ENCODE measurements at regions not wholly inside any gene's neighbourhood (a gene's known extent, or its start where the extent isn't known, plus 50 kb on each side); places are given as distances from the start of the nearest gene placed in this dataset.

DNA sequence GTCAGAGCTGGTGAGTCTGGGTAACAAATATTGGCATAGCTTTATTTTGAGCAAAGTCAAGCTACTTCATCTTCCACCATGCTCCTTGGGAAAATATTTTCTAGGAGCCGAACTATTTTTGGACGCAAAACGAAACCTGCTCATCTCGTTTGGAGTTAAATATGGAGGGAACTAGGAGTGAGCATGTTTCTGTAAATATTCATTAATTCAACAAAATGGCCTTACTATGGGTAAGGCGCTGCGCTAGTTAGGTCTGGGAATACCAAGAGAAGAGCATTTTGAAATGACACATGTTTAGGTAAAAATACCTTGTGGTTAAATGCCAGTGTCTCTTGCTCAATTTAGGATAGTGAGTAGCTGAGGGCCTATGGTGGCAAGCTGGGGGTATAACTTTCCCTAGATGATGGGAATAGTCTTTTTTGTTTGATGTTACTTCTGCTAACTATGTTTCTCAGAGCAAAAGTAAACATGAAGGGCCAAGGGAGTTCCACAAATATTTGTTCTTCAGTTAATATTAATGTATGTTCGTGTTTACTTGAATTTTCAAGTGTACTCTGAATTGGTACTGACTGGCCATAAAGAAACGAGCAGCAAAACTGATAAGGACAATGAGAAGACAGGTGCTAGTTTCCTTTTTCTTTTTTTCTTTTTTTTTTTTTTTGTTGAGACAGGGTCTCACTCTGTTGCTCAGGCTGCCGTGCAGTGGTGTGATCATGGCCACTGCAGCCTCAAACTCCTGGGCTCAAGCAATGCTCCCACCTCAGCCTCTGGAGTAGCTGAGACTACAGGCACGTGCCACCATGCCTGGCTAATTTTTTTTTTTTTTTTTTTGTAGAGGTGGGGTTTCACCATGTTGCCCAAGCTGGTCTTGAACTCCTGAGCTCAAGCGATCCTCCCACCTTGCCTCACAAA is 77.7 kb downstream of the MAP1LC3B2 start:
- TF ChIP-seq CTCF (IDR thresholded peaks at IDR 0.05) = no peak
- no peaks in the 10 kb centered on the region for H3K36me3 ChIP-seq
- H3K27ac ChIP-seq = no peak overlapping the region
- H3K4me3 ChIP-seq = no peak overlapping the region
- no peaks in the 10 kb centered on the region for H3K9me3 ChIP-seq
- peaks cover 0 to 9% (median 0%) of the 10 kb centered on the region in 4 donors for H3K4me1 ChIP-seq
- no peaks in the 10 kb centered on the region for H3K27me3 ChIP-seq
- intact Hi-C loops (cut with DNase I; ENCODE audit: low total_unique reads) = no loop called here
- DNase-seq = no peak

GRCh38 chr12:116635487-116635886 is 76.3 kb downstream of the MAP1LC3B2 start:
- Histone ChIP-seq H3K27me3 (peaks cover 0 to 2% of the 10 kb centered on the region in 2 donors), H3K4me3 (no peak overlapping the region), H3K9me3 (no peaks in the 10 kb centered on the region), H3K4me1 (peaks cover 0 to 9% (median 0%) of the 10 kb centered on the region in 4 donors), H3K27ac (no peak overlapping the region), H3K36me3 (no peaks in the 10 kb centered on the region)
- intact Hi-C loops (cut with DNase I; ENCODE audit: low total_unique reads) = no loop called here
- TF ChIP-seq CTCF (IDR thresholded peaks at IDR 0.05) = no peak
- DNase-seq = no peak

- Histone ChIP-seq H3K9me3 (no peaks in the 10 kb centered on the region), H3K27ac (no peak overlapping the region), H3K4me1 (peaks cover 0 to 9% (median 0%) of the 10 kb centered on the region in 4 donors), H3K27me3 (peaks cover 0 to 8% of the 10 kb centered on the region in 2 donors), H3K4me3 (no peak overlapping the region), H3K36me3 (no peaks in the 10 kb centered on the region)
- DNase-seq = no peak
- TF ChIP-seq CTCF (IDR thresholded peaks at IDR 0.05) = no peak
- intact Hi-C loops (cut with DNase I; ENCODE audit: low total_unique reads) = no loop called here
These were observed 74.3 kb downstream of the MAP1LC3B2 start for GRCh38 chr12:116633476-116633875.

DNA sequence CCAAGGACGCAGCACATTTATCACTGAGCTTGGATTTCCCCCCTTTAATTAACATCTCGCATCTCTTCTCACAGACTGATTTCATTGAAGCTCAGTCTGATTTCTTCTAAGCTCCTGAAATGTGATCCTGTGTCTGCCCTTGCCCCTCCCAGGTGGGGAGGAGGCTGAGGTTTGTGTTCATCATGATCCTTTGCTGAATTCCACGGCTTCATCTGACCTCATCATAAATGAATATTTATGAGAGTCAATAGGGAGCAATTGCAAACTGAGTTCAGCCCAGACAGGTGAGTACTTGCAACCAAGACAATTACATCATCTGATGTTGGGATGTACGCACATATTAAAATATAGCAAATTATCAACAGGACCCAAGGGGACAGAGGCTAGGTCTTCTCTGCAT is 72.4 kb downstream of the MAP1LC3B2 start:
- DNase-seq = no peak
- peaks cover 0 to 6% (median 0%) of the 10 kb centered on the region in 4 donors for H3K4me1 ChIP-seq
- intact Hi-C loops (cut with DNase I; ENCODE audit: low total_unique reads) = no loop called here
- no peaks in the 10 kb centered on the region for H3K9me3 ChIP-seq
- H3K27ac ChIP-seq = no peak overlapping the region
- H3K36me3 ChIP-seq = no peaks in the 10 kb centered on the region
- H3K4me3 ChIP-seq = no peak overlapping the region
- H3K27me3 ChIP-seq = peaks cover 0 to 8% of the 10 kb centered on the region in 2 donors
- no peak for TF ChIP-seq CTCF (IDR thresholded peaks at IDR 0.05)

DNA sequence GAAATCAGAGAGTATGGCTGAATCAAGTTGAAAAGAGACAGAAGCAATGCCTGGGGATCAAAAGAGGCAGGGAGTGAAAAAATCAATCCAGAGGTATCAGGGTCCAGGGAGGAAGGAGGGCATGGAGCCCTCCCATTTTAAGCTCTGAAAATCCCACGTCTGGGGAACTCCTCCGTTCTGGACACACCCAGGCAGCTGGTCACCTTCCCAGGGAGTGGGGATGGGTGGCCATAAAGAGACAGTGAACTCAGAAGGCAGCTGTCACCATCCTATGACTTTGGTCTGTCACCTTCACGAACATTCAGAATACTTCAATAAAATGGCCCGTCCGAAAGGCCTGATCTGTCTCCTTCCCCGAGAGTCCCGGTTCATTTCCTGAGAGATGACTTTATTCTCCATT is 71.6 kb downstream of the MAP1LC3B2 start:
- peaks cover 0 to 8% of the 10 kb centered on the region in 2 donors for H3K27me3 ChIP-seq
- no peaks in the 10 kb centered on the region for H3K36me3 ChIP-seq
- TF ChIP-seq CTCF (IDR thresholded peaks at IDR 0.05) = no peak
- DNase-seq = no peak
- no peaks in the 10 kb centered on the region for H3K9me3 ChIP-seq
- H3K4me1 ChIP-seq = no peaks in the 10 kb centered on the region
- H3K4me3 ChIP-seq = no peak overlapping the region
- intact Hi-C loops (cut with DNase I; ENCODE audit: low total_unique reads) = no loop called here
- no peak overlapping the region for H3K27ac ChIP-seq
